Adipocyte (in vitro differentiated cells): ENCODE measurements at regions not wholly inside any gene's neighbourhood (a gene's known extent, or its start where the extent isn't known, plus 50 kb on each side); places are given as distances from the start of the nearest gene placed in this dataset.
"Not testable (repeated sequence)": the region's sequence is repeated elsewhere in the genome, so short reads cannot be mapped to it uniquely, and the experiment has no call there.

Source experiments
- DNase-seq: peaks from one replicate; pipeline ENCODE4 v3.0.0-alpha.2; 2015; ENCODE audit warnings: low read depth
- H3K27me3 ChIP-seq: replicated peaks from 2 replicates; pipeline ENCODE4 v1.7.0; 2013; ENCODE audit warnings: mild to moderate bottlenecking, low read length, moderate library complexity; ENCODE audit not compliant: control insufficient read depth, insufficient read depth
- H3K36me3 ChIP-seq: 2 replicates; pipeline ENCODE4 v1.7.0; 2013; ENCODE audit warnings: low read length, mild to moderate bottlenecking, moderate library complexity; ENCODE audit not compliant: control insufficient read depth, insufficient read depth, severe bottlenecking
- H3K4me1 ChIP-seq: 2 replicates; pipeline ENCODE4 v1.7.0; 2013; ENCODE audit warnings: mild to moderate bottlenecking, low read length, moderate library complexity; ENCODE audit not compliant: control insufficient read depth, insufficient read depth
- H3K4me3 ChIP-seq: 2 replicates; pipeline ENCODE4 v1.7.0; 2013; ENCODE audit warnings: mild to moderate bottlenecking, low read length, moderate library complexity
- H3K9ac ChIP-seq: 2 replicates; pipeline ENCODE4 v1.7.0; 2013; ENCODE audit warnings: mild to moderate bottlenecking, low read length, moderate library complexity
- H3K9me3 ChIP-seq: 2 replicates; pipeline ENCODE4 v1.7.0; 2013; ENCODE audit warnings: mild to moderate bottlenecking, low read length, moderate library complexity; ENCODE audit not compliant: control insufficient read depth

DNA sequence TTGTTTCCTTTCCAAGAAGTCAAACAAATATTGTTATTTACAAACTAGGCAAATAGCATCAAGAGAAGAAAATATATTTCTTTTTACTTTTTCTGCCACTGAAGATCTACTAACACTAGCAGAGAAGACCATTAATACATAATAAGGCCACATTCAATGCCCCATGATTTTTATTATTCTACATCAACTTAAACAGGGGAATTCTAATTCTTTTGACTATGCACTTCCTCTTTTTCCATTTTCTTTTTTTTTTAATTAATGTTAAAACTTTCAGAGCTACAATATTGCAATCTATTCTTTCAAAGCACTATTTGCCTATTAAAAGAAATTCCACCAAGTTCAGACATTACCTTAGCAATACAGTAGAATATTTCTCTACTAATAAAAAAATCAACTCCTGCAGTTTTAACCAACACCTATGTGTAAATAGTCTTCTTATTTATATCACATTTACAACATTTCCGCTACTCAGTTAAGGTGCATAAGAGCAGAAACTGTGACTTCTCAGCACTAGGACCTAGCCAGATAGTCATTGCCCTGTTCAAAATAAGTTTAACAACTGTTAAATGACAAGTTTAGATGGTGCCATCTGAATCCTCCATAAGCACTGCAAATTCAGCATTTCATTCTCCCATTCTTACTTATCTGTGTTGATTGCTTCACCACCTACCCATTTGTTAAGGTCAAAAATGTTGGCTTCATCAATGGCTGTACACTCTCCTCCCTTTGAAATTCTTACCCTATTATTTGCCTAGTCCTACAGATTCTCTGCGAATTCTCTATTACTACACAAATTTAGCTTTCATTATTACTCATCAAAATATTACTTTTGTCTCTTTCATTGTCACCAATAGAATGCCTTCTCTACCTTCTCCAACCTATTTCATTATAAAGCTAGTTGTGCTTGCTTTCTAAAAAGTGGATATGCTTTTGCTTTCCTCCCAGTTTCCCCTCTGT lies 90.1 kb downstream of the SPDYE17 start:
- H3K9ac ChIP-seq, H3K27me3 ChIP-seq, H3K4me3 ChIP-seq, H3K36me3 ChIP-seq, DNase-seq, H3K4me1 ChIP-seq, H3K9me3 ChIP-seq: not testable (repeated sequence)

DNA sequence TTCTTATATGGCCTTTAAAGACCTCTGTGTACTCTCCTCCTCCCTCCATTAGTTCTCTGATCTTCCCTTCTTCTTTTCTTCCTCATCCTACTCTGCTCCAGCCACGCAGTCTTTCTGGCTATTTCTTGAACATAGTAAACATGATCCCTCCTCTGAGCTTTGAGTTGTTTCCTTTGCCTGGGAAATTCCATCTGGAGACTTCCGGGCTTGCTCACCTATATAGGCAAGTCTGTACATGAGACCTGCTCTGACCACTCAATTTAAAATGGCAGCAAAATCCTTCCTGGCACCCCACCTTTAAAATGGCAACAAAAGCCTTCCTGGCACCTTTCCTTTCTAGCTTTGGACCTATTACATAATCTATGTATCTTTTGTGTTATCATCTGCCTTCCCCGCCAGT lies 94.4 kb downstream of the SPDYE17 start:
- H3K36me3 ChIP-seq, H3K4me3 ChIP-seq, DNase-seq, H3K9ac ChIP-seq, H3K4me1 ChIP-seq, H3K9me3 ChIP-seq, H3K27me3 ChIP-seq: not testable (repeated sequence)

DNA sequence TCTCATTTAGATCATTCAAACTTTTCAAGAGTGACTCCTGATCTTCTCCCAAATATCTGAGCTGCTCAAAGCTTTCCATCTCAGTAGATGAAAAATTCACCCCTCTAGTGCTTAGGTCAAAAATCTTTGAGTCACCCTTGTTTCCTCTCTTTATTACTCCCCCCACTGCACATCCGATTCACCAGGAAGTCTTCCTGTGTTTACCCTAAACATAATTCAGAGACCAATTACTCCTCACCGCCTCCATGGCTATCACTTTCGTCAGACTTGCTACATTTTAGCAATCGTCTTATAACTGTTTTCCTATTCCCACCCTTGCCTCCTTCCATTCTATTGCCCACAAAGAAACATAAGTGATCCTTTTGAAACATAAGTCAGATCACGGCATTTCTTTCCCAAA lies 94.8 kb downstream of the SPDYE17 start:
- not testable (repeated sequence) for H3K4me3 ChIP-seq, H3K9me3 ChIP-seq, H3K9ac ChIP-seq, H3K36me3 ChIP-seq, H3K4me1 ChIP-seq, H3K27me3 ChIP-seq, DNase-seq

DNA sequence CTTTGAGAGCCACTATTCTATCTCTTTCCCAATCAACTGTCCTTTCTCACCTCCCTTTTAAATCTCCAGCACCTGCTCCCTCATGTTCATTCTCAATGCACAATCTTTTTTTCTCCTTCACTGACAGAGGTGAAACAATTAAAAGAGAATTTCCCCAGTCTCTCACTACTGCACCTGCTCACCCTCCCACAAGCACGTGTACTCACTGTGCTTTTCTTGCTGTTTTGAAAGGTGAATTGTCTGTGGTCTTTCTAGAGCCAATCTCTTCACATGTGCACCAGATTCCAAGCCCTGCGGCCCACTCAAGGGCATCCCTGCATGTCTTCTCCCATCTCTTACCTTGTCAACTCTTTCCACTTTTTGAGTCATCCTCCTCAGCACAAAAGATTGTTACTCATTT lies 95.8 kb downstream of the SPDYE17 start:
- DNase-seq, H3K27me3 ChIP-seq, H3K9ac ChIP-seq, H3K36me3 ChIP-seq, H3K4me3 ChIP-seq, H3K4me1 ChIP-seq, H3K9me3 ChIP-seq: not testable (repeated sequence)

DNA sequence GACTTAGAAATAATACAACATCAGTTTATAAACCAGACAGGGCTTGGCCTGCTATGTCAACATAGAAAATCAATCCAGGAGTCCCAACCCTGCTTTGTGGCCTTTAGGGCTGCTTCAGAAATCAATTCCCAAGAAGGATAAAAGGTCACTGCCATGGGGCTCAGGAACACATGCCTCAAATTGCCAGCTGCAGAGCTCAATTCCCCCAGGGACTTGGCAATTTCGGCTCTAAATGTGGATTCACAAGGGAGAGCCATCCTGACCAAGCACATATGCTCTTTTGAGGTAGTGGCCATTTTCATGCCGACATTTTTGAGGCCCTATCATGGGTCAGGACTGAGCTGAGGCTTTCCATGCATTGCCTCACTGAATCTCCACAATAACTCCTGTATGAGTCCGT lies 97.5 kb downstream of the SPDYE17 start:
- H3K9ac ChIP-seq, H3K9me3 ChIP-seq, H3K4me1 ChIP-seq, H3K27me3 ChIP-seq, H3K36me3 ChIP-seq, H3K4me3 ChIP-seq, DNase-seq: not testable (repeated sequence)

DNA sequence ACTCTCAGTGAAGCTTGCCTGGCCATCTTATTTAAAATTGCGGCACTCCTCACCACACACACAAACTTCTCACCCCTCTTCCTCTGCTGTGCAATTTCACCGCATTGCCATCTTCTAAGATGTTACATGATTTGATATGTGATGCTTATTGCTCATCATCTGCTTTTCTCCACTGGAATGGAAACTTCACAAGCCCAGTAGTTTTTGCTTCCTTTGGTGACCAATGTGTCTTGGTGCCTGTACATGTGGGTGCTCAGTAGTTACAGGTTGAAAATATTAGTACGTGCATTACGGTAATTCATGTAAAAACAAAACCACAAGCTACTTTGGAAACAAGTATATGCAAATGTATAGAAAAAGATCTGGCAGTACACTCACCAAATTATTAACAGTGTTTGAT lies 99.2 kb downstream of the SPDYE17 start:
- H3K9me3 ChIP-seq, H3K9ac ChIP-seq, H3K4me1 ChIP-seq, H3K36me3 ChIP-seq, H3K4me3 ChIP-seq, DNase-seq, H3K27me3 ChIP-seq: not testable (repeated sequence)

DNA sequence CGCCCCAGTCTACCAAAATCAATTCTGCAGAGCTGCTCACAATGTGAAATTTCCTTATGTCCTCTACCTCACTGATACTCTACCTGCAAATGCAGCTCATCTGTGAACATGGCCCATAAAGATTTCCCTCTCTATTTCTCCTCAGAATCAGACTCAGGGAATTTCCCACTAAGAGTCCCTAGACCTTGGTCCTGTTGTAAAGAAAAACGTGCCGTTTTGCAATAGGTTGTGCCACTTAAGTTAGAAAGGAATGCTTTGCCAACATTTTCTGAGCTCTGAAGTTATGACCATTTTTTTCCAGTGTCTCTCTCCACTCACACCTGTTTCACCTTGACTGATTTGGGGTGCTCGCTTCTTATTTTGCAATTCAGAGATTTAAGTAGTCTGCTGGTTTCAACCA lies 100.7 kb downstream of the SPDYE17 start:
- DNase-seq, H3K36me3 ChIP-seq, H3K27me3 ChIP-seq, H3K9ac ChIP-seq, H3K9me3 ChIP-seq, H3K4me1 ChIP-seq, H3K4me3 ChIP-seq: not testable (repeated sequence)

DNA sequence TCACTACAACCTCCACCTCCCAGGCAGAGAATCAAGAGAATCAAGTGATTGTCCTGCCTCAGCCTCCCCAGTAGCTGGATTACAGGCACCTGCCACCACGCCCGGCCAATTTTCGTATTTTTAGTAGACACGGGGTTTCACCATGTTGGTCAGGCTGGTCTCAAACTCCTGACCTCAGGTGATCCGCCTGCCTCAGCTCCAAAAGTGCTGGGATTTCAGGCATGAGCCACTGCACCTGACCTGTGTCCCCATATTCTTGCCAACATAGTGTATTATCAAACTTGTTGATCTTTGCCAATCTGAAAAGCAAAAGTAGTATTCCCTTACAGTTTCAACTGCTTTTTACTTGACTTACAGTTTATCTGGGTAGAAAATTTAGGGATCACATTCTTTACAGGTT lies 101.7 kb downstream of the SPDYE17 start:
- H3K4me3 ChIP-seq, H3K9ac ChIP-seq, H3K4me1 ChIP-seq, H3K36me3 ChIP-seq, H3K9me3 ChIP-seq, H3K27me3 ChIP-seq, DNase-seq: not testable (repeated sequence)

DNA sequence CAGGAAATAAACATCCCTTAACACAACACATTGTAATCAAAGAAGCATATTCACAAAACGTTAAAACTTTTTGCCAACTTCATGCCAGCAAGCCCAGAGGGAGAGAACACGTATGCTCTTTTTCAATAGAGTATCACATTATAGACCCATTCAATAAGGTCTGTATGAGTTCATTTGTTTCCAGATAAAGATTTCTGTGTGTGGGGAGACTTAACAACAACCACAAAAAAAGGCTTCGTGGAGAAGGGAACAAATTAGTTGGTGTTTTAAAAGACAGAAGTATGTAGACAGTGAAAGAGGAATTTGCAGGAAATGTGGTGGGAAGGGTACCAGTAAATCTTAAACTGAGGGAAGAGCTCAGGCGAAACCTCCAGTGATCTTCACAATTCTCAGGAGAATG lies 103.4 kb downstream of the SPDYE17 start:
- not testable (repeated sequence) for H3K9me3 ChIP-seq, H3K36me3 ChIP-seq, DNase-seq, H3K27me3 ChIP-seq, H3K4me1 ChIP-seq, H3K4me3 ChIP-seq, H3K9ac ChIP-seq

DNA sequence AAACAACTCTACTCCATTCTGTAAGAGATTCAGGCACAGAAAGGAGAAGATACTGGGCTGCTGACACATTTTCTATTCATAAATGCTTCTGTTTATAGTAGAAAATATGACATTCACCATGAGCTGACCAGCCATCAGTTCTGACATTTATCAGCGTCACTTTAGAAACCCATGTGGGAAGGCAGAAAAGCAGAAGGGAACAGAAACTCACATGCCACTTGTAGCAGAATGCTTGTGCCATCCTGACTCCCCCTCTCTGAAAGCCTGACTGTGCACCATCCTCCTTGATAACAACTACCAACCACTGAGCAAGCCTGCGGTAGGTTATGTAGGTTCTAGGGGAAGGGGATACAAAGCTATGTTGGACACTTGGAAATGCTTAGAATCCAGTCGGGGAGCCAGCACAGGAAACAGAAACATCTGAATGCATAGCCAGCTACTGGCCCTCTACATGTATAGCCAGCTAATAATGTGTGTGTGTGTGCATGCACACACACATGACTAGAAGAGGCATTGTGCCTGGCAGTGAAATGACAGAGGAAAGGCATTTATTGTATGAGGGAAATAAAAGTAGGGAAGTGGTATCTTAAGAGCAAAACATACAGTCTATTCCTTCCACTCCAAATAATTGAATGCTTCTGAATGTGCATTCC lies 104.3 kb downstream of the SPDYE17 start:
- not testable (repeated sequence) for H3K4me1 ChIP-seq, H3K4me3 ChIP-seq, H3K9ac ChIP-seq, H3K36me3 ChIP-seq, DNase-seq, H3K9me3 ChIP-seq, H3K27me3 ChIP-seq

DNA sequence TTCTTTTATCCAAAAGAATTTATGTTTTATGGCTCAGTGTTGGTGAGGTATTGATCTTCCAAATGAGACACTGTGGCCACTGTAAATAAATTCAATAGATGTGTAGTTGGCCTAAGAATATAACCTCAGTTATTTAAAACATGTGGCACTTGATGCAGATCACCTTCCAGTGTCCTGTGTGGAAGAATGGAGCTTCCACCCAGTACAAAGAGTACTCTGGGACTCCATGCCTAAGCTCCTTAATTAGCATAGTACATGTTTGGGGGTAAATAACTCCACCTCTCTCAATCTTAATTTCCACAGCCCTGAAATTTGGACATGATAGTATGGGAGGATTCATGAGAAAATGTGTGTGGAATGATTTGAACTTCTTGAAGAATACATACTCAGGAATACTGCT lies 105.7 kb downstream of the SPDYE17 start:
- H3K4me3 ChIP-seq, H3K27me3 ChIP-seq, DNase-seq, H3K4me1 ChIP-seq, H3K36me3 ChIP-seq, H3K9ac ChIP-seq, H3K9me3 ChIP-seq: not testable (repeated sequence)
